Activated CD4-positive, alpha-beta T cell treated with anti-CD3 and anti-CD28 coated beads, Interleukin-2, amount 50 U/mL, for 4 hours (primary cell): ENCODE measurements at regions not wholly inside any gene's neighbourhood (a gene's known extent, or its start where the extent isn't known, plus 50 kb on each side); places are given as distances from the start of the nearest gene placed in this dataset.

ENCODE experiments used
- DNase-seq, 2 experiments: peaks; one replicate each; pipeline ENCODE4 v3.0.0-alpha.2; 2020

- no peak for DNase-seq
Observed at GRCh38 chr13:85445534-85445933, 353.7 kb downstream of the SLITRK6 start.

- no peak for DNase-seq
Observed at GRCh38 chr13:85441975-85442374, 357.2 kb downstream of the SLITRK6 start.

GRCh38 chr13:85441364-85441763 lies 357.9 kb downstream of the SLITRK6 start:
- DNase-seq: no peak

- DNase-seq: no peak
Observed at GRCh38 chr13:85436029-85436428, 363.2 kb downstream of the SLITRK6 start.

GRCh38 chr13:85434927-85435326 lies 364.3 kb downstream of the SLITRK6 start:
- no peak for DNase-seq

- no peak for DNase-seq
Observed at GRCh38 chr13:85432881-85433280, 366.3 kb downstream of the SLITRK6 start.

GRCh38 chr13:85431720-85432119 lies 367.5 kb downstream of the SLITRK6 start:
- no peak for DNase-seq

- no peak for DNase-seq
Observed at GRCh38 chr13:85430216-85430794, 368.9 kb downstream of the SLITRK6 start.

GRCh38 chr13:85427416-85427815 lies 371.8 kb downstream of the SLITRK6 start:
- DNase-seq: no peak

- no peak for DNase-seq
Observed at GRCh38 chr13:85420136-85420535, 379.1 kb downstream of the SLITRK6 start.

- no peak for DNase-seq
Observed at GRCh38 chr13:85419611-85420010, 379.6 kb downstream of the SLITRK6 start.

- DNase-seq: no peak
Observed at GRCh38 chr13:85417807-85418206, 381.4 kb downstream of the SLITRK6 start.

GRCh38 chr13:85413664-85414063 lies 385.6 kb downstream of the SLITRK6 start:
- no peak for DNase-seq

GRCh38 chr13:85412448-85412847 lies 386.8 kb downstream of the SLITRK6 start:
- no peak for DNase-seq

- no peak for DNase-seq
Observed at GRCh38 chr13:85411591-85411990, 387.6 kb downstream of the SLITRK6 start.

GRCh38 chr13:85408415-85408814 lies 390.8 kb downstream of the SLITRK6 start:
- no peak for DNase-seq

- DNase-seq: no peak
Observed at GRCh38 chr13:85406269-85406975, 392.8 kb downstream of the SLITRK6 start.

GRCh38 chr13:85405316-85405897 lies 393.8 kb downstream of the SLITRK6 start:
- DNase-seq: no peak

- DNase-seq: no peak
Observed at GRCh38 chr13:85386424-85386823, 412.8 kb downstream of the SLITRK6 start.

GRCh38 chr13:85383291-85383690 lies 415.9 kb downstream of the SLITRK6 start:
- no peak for DNase-seq

- no peak for DNase-seq
Observed at GRCh38 chr13:85381082-85381481, 418.1 kb downstream of the SLITRK6 start.

GRCh38 chr13:85379991-85380390 lies 419.2 kb downstream of the SLITRK6 start:
- no peak for DNase-seq

GRCh38 chr13:85379433-85379832 lies 419.8 kb downstream of the SLITRK6 start:
- DNase-seq: no peak

GRCh38 chr13:85377783-85378182 lies 421.4 kb downstream of the SLITRK6 start:
- no peak for DNase-seq

- no peak for DNase-seq
Observed at GRCh38 chr13:85373322-85373721, 425.9 kb downstream of the SLITRK6 start.
